Right kidney (tissue), 1 donor: ENCODE measurements at regions not wholly inside any gene's neighbourhood (a gene's known extent, or its start where the extent isn't known, plus 50 kb on each side); places are given as distances from the start of the nearest gene placed in this dataset.

Experiments used
- DNase-seq: peaks from one replicate; pipeline ENCODE4 v3.0.0-alpha.2; 2016

DNA sequence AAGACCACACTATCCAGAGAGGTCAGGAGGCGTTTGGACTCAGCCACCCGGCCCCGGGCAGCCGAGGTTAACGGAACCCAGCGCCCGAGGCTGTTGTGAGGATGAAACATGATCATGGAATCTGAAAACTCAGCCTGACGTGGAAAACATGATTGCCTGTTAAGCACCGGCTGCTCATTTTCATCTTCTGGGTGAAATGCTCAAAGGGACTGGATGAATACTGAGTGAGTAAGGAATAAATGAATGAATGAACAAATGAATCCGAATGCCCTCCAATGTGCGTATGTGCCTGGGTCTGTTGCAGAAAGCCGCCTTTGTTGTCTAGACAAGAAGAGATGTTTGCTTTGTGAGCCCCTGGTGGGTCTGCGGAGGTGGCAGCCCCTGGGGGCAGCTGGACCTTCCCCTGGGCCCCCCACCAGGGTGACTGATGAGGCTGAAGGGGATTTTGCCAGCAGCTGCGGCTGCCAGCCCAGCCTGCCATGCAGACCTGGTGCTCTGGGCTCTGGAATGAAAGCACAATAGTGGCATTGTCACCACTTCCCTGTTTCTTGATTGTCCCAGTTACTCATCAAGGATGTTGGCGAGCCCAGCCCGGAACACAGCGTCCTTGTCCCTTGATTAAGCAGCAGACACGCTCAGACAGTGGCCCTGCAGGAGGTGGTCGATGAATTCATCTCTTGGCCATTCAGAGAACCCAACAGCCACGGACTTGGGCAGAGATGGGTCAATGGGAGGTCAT is 211.1 kb downstream of the ANKRD60 start:
- no peak for DNase-seq

GRCh38 chr20:58016779-58017178 is 211.7 kb downstream of the ANKRD60 start:
- DNase-seq: no peak

GRCh38 chr20:58014628-58015315 is 213.7 kb downstream of the ANKRD60 start:
- no peak for DNase-seq

DNA sequence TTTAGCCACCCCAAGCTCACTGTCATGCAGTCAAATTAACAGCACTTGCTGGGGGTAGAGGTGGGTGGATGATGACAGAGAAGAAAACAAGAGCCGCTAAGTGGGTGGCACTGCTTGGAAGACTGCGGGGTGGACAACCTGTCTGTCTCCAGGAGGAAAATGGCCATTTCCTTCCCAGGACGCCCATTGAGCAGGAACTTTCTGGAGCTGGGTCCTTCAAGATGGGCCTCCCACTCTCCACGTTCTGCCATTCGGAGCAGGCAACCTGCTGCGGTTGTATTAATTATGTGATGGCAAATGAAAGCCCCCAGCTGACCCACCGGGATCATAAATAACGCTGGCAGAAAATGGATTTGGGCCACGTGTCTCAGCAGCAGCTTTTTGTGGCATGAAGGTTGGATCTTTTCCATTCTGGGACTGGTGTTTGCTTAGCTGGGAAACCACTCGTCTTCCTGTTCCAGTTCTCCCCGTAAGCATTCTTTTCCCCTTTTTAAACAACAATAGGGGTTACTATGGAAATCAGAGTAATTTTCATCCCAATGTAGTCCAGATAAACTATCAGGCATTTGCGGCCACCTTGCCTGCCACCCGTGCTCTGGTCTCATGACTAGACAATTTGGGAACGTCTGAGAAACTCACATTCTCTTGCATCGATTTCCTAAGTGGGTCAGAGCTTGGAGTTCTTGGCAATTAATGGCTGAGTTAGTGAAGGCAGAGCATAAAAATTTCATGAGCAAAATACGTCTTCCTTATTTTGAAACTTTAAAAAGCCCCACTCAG is 215.5 kb downstream of the ANKRD60 start:
- DNase-seq: no peak

GRCh38 chr20:58011947-58012610 is 216.4 kb downstream of the ANKRD60 start:
- no peak for DNase-seq

GRCh38 chr20:58011106-58011946 is 217.1 kb downstream of the ANKRD60 start:
- DNase-seq: no peak

GRCh38 chr20:58010666-58011065 is 217.8 kb downstream of the ANKRD60 start:
- DNase-seq: no peak

DNA sequence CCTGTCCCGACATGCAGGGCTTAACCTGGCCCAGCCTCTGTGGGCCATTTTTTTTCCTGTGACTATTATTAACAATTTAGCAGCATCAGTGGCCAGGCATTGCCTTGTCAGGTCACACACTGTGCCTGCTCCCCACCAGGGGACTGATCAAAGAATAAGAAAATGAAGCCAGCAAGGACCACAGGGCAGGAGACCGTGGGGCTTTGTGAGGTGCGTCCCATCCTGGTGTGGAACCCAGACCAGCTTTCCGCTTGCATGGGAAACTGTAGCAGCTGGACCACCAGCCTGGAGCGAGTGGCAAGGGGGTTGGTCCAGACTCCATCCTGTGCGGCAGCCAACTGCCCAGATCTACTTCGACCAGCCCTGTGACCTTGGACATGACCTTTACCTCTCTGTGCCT is 218.3 kb downstream of the ANKRD60 start:
- no peak for DNase-seq

GRCh38 chr20:58008866-58009265 is 219.6 kb downstream of the ANKRD60 start:
- no peak for DNase-seq

- no peak for DNase-seq
These were observed 220.0 kb downstream of the ANKRD60 start for GRCh38 chr20:58008413-58008812.

DNA sequence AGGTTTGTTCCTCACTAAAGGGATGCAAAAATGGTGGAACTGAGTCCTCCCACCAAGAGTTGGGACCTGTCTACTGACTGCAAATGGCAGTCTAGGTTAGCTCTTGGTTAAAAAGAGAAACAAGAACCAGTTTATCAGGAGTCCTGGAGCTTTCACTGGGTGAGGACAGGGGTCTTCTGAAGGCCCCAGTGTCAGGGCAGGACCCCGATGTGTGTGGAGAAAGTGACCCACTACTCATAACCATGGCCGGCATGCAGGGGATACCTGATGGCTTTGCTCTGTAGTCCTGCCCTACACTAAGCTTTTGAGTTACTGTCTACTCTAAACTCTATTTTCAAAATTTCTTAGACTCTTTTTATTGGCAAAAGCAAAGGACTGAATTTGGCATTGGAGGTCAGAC is 220.5 kb downstream of the ANKRD60 start:
- no peak for DNase-seq

- DNase-seq: no peak
These were observed 221.8 kb downstream of the ANKRD60 start for GRCh38 chr20:58006346-58007316.

GRCh38 chr20:58005581-58006345 is 222.7 kb downstream of the ANKRD60 start:
- no peak for DNase-seq

- no peak for DNase-seq
These were observed 223.6 kb downstream of the ANKRD60 start for GRCh38 chr20:58004900-58005299.

DNA sequence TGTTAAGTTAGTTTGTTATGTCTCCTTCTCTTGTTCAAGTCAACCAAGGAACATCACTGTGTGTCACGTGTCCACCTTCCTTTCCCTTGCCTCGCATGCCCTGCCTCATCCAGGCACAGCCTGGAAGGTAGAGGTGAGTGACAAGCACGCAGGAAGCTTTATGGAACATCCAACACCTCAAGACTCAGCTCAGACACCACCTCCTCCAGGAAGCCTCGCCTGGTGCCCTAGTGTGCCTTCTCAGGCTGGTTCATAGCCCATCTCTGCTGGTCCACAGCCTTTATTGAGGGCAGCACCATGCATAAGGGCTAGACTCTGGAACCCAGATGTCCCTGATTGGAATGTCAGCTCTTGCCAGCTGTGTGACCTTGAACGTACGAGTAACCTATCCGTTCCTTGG is 224.3 kb downstream of the ANKRD60 start:
- no peak for DNase-seq

- no peak for DNase-seq
These were observed 224.9 kb downstream of the ANKRD60 start for GRCh38 chr20:58003525-58003924.

DNA sequence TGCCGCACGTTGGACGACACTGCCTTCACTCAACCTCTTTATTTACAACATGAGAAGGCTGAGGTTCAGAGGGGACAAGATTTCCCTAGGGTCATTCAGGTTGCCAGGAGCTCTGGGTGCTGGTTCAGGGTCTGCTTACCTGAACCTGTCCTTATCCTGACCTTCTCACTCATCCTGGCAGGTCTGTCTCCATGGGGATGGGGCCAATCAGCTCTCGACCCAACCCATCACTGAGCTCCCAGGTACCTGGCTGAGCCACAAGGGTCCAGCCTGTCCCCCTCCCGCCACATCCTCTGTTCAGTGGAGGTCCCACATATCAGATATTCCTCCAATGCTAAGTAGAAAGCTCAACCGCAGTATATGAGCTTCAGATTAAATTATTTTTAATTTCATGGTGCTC is 225.6 kb downstream of the ANKRD60 start:
- DNase-seq: no peak

GRCh38 chr20:58001946-58002345 is 226.5 kb downstream of the ANKRD60 start:
- DNase-seq: no peak

DNA sequence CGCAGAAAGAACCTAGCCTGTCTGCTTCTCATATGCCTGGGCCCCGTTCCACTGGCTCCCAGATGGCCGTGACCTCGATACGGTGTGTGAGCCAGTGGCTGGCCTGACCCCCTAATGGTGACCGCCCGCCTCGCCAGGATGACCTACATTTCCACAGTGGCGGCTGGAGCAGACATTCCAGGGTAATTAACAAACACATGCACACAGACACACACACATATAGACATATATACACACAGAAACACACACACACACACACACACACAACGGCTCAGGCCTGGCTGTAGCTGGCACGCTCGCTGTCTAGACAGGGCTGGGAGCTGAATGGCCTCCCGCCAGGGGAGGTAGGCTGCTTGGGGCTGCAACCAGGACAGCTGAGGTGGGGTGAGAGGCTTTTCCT is 227.1 kb downstream of the ANKRD60 start:
- DNase-seq: peak; percentile 40

- DNase-seq: no peak
These were observed 227.6 kb downstream of the ANKRD60 start for GRCh38 chr20:58000861-58001260.
